SK-N-SH treated with all-trans-retinoic acid at 6 μM for 48 hours (cell line): ENCODE measurements at regions not wholly inside any gene's neighbourhood (a gene's known extent, or its start where the extent isn't known, plus 50 kb on each side); places are given as distances from the start of the nearest gene placed in this dataset.

Experiments used
- ESRRG ChIP-seq: fragments of 250-450 bp; sonication (Bioruptor Pico); IDR thresholded peaks from 2 replicates; pipeline ENCODE4 v1.6.1; 2021; ENCODE audit warnings: mild to moderate bottlenecking
- GLIS3 ChIP-seq: fragments of 250-450 bp; sonication (Bioruptor Pico); IDR thresholded peaks from 2 replicates; pipeline ENCODE4 v1.5.0; 2020; ENCODE audit warnings: mild to moderate bottlenecking, moderate library complexity
- ISL1 ChIP-seq: fragments of 250-450 bp; sonication (Bioruptor Pico); IDR thresholded peaks from 2 replicates; pipeline ENCODE4 v2.1.2; 2022; ENCODE audit warnings: mild to moderate bottlenecking, moderate library complexity
- OSR1 ChIP-seq: fragments of 250-450 bp; sonication (Bioruptor Pico); IDR thresholded peaks from 2 replicates; pipeline ENCODE4 v1.8.0; 2022; ENCODE audit warnings: moderate library complexity, mild to moderate bottlenecking, inconsistent platforms
- PATZ1 ChIP-seq: fragments of 250-450 bp; sonication (Bioruptor Pico); IDR thresholded peaks from 2 replicates; pipeline ENCODE4 v1.8.0; 2020; ENCODE audit warnings: mild to moderate bottlenecking, moderate library complexity, borderline replicate concordance
- PPARA ChIP-seq: fragments of 250-450 bp; sonication (Bioruptor Pico); IDR thresholded peaks from 2 replicates; pipeline ENCODE4 v1.5.0; 2020; ENCODE audit warnings: mild to moderate bottlenecking, borderline replicate concordance
- SNAI2 ChIP-seq: fragments of 250-450 bp; sonication (Bioruptor Pico); IDR thresholded peaks from 2 replicates; pipeline ENCODE4 v1.5.0; 2020; ENCODE audit warnings: mild to moderate bottlenecking, moderate library complexity

GRCh38 chr17:13160296-13160695, 142.5 kb upstream of the ELAC2 start:
- TF ChIP-seq ESRRG (CRISPR knock-in tag) (no peak), GLIS3 (CRISPR knock-in tag) (no peak), PPARA (CRISPR knock-in tag) (no peak), SNAI2 (CRISPR knock-in tag) (no peak), ISL1 (CRISPR knock-in tag) (no peak), PATZ1 (no peak), OSR1 (CRISPR knock-in tag) (no peak)
